ENCODE measurements at regions not wholly inside any gene's neighbourhood (a gene's known extent, or its start where the extent isn't known, plus 50 kb on each side); places are given as distances from the start of the nearest gene placed in this dataset.

GRCh38 chr5:171535162-171535561 lies 115.7 kb downstream of the FGF18 start:
- no peak overlapping the region for H3K4me3 ChIP-seq (replicated peaks in 1 of 4; ENCODE audit: control extremely low read depth in 1 of 4, insufficient read depth in 1 of 4, low read depth in 3 of 4, low read length in 4 of 4)
- TF ChIP-seq CTCF (conservative IDR thresholded peaks at IDR 0.05 in 1 of 2, IDR thresholded peaks at IDR 0.05 in 1 of 2; ENCODE audit: low read depth in 1 of 2, low read length in 2 of 2) (no peak), EZH2 (IDR thresholded peaks at IDR 0.05; ENCODE audit: low read length, missing control alignments) (no peak)
- no peak overlapping the region for H3K9ac ChIP-seq (ENCODE audit: insufficient read depth, low read length)
- no peaks in the 10 kb centered on the region for H4K20me1 ChIP-seq (ENCODE audit: control insufficient read depth, extremely low read depth, insufficient read depth, low read length)
- no peak overlapping the region for H3K27ac ChIP-seq (ENCODE audit: insufficient read depth, low read length)
- H3K9me3 ChIP-seq (ENCODE audit: control insufficient read depth, insufficient read depth, low read depth, low read length) = no peaks in the 10 kb centered on the region
- H2AFZ ChIP-seq (ENCODE audit: low read length) = no peak overlapping the region
- H3K36me3 ChIP-seq (ENCODE audit: control insufficient read depth, insufficient read depth, low read length) = no peaks in the 10 kb centered on the region
- no peak overlapping the region for H3K4me2 ChIP-seq (ENCODE audit: extremely low read depth, insufficient read depth, low read length)
- no peak for DNase-seq (ENCODE audit: low read depth in 2 of 2)
- H3K79me2 ChIP-seq (ENCODE audit: control insufficient read depth, insufficient read depth, low read length) = no peaks in the 10 kb centered on the region
- peaks cover 3% of the 10 kb centered on the region for H3K27me3 ChIP-seq (ENCODE audit: control insufficient read depth, insufficient read depth, low read length)
- H3K4me1 ChIP-seq (ENCODE audit: control insufficient read depth, extremely low read depth, insufficient read depth, low read length) = no peaks in the 10 kb centered on the region

GRCh38 chr5:171537070-171537849 lies 117.8 kb downstream of the FGF18 start:
- TF ChIP-seq CTCF (conservative IDR thresholded peaks at IDR 0.05 in 1 of 2, IDR thresholded peaks at IDR 0.05 in 1 of 2; ENCODE audit: low read depth in 1 of 2, low read length in 2 of 2) (no peak), EZH2 (IDR thresholded peaks at IDR 0.05; ENCODE audit: low read length, missing control alignments) (no peak)
- H3K4me3 ChIP-seq (replicated peaks in 1 of 4; ENCODE audit: control extremely low read depth in 1 of 4, insufficient read depth in 1 of 4, low read depth in 3 of 4, low read length in 4 of 4) = no peak overlapping the region
- no peak overlapping the region for H3K27ac ChIP-seq (ENCODE audit: insufficient read depth, low read length)
- no peaks in the 10 kb centered on the region for H4K20me1 ChIP-seq (ENCODE audit: control insufficient read depth, extremely low read depth, insufficient read depth, low read length)
- no peaks in the 10 kb centered on the region for H3K36me3 ChIP-seq (ENCODE audit: control insufficient read depth, insufficient read depth, low read length)
- no peak overlapping the region for H3K9ac ChIP-seq (ENCODE audit: insufficient read depth, low read length)
- H3K27me3 ChIP-seq (ENCODE audit: control insufficient read depth, insufficient read depth, low read length) = peaks cover 3% of the 10 kb centered on the region
- H3K4me1 ChIP-seq (ENCODE audit: control insufficient read depth, extremely low read depth, insufficient read depth, low read length) = no peaks in the 10 kb centered on the region
- H3K79me2 ChIP-seq (ENCODE audit: control insufficient read depth, insufficient read depth, low read length) = no peaks in the 10 kb centered on the region
- no peak overlapping the region for H2AFZ ChIP-seq (ENCODE audit: low read length)
- peak in 1 of 2 donors; percentile 49 for DNase-seq (ENCODE audit: low read depth in 2 of 2)
- H3K9me3 ChIP-seq (ENCODE audit: control insufficient read depth, insufficient read depth, low read depth, low read length) = no peaks in the 10 kb centered on the region
- no peak overlapping the region for H3K4me2 ChIP-seq (ENCODE audit: extremely low read depth, insufficient read depth, low read length)

GRCh38 chr5:171537923-171538537 lies 118.6 kb downstream of the FGF18 start:
- H3K9ac ChIP-seq (ENCODE audit: insufficient read depth, low read length) = no peak overlapping the region
- DNase-seq (ENCODE audit: low read depth in 2 of 2) = no peak
- H3K4me2 ChIP-seq (ENCODE audit: extremely low read depth, insufficient read depth, low read length) = no peak overlapping the region
- H3K9me3 ChIP-seq (ENCODE audit: control insufficient read depth, insufficient read depth, low read depth, low read length) = no peaks in the 10 kb centered on the region
- H3K27me3 ChIP-seq (ENCODE audit: control insufficient read depth, insufficient read depth, low read length) = peaks cover 3% of the 10 kb centered on the region
- TF ChIP-seq EZH2 (IDR thresholded peaks at IDR 0.05; ENCODE audit: low read length, missing control alignments) = no peak
- no peak for TF ChIP-seq CTCF (conservative IDR thresholded peaks at IDR 0.05 in 1 of 2, IDR thresholded peaks at IDR 0.05 in 1 of 2; ENCODE audit: low read depth in 1 of 2, low read length in 2 of 2)
- no peak overlapping the region for H2AFZ ChIP-seq (ENCODE audit: low read length)
- no peaks in the 10 kb centered on the region for H4K20me1 ChIP-seq (ENCODE audit: control insufficient read depth, extremely low read depth, insufficient read depth, low read length)
- no peaks in the 10 kb centered on the region for H3K36me3 ChIP-seq (ENCODE audit: control insufficient read depth, insufficient read depth, low read length)
- H3K27ac ChIP-seq (ENCODE audit: insufficient read depth, low read length) = no peak overlapping the region
- H3K4me3 ChIP-seq (replicated peaks in 1 of 4; ENCODE audit: control extremely low read depth in 1 of 4, insufficient read depth in 1 of 4, low read depth in 3 of 4, low read length in 4 of 4) = no peak overlapping the region
- no peaks in the 10 kb centered on the region for H3K4me1 ChIP-seq (ENCODE audit: control insufficient read depth, extremely low read depth, insufficient read depth, low read length)
- no peaks in the 10 kb centered on the region for H3K79me2 ChIP-seq (ENCODE audit: control insufficient read depth, insufficient read depth, low read length)

Measured in fibroblast of lung (primary cell).